Smooth muscle cell (in vitro differentiated cells): ENCODE measurements at regions not wholly inside any gene's neighbourhood (a gene's known extent, or its start where the extent isn't known, plus 50 kb on each side); places are given as distances from the start of the nearest gene placed in this dataset.

Source experiments
- DNase-seq: peaks from one replicate; lab custom pipeline; 2025; ENCODE audit not compliant: unreplicated experiment; lab: John Stamatoyannopoulos, UW
- H2AFZ ChIP-seq: fragments of 200-600 bp; sonication (generic); 2 replicates; pipeline ENCODE4 v1.6.0; 2016; ENCODE audit warnings: antibody characterized with exemption, low read depth, mild to moderate bottlenecking
- H3F3A ChIP-seq: fragments of 200-600 bp; sonication (generic); 2 replicates; pipeline ENCODE4 v1.6.0; 2017; ENCODE audit warnings: antibody characterized with exemption, low read depth
- H3K27ac ChIP-seq: fragments of 200-600 bp; sonication (generic); 2 replicates; pipeline ENCODE4 v1.5.1; 2016; ENCODE audit warnings: low read depth, mild to moderate bottlenecking
- H3K27me3 ChIP-seq: fragments of 200-600 bp; sonication (generic); 2 replicates; pipeline ENCODE4 v1.6.1; 2016; ENCODE audit warnings: low read depth, mild to moderate bottlenecking
- H3K36me3 ChIP-seq: fragments of 200-600 bp; sonication (generic); 2 replicates; pipeline ENCODE4 v1.5.1; 2016; ENCODE audit warnings: low read depth
- H3K4me1 ChIP-seq: fragments of 200-600 bp; sonication (generic); 2 replicates; pipeline ENCODE4 v1.5.1; 2016; ENCODE audit warnings: low read depth
- H3K4me2 ChIP-seq: fragments of 200-600 bp; sonication (generic); 2 replicates; pipeline ENCODE4 v1.6.0; 2016; ENCODE audit warnings: mild to moderate bottlenecking
- H3K4me3 ChIP-seq: fragments of 200-600 bp; sonication (generic); 2 replicates; pipeline ENCODE4 v1.5.1; 2016; ENCODE audit warnings: mild to moderate bottlenecking
- H3K79me2 ChIP-seq: fragments of 200-600 bp; sonication (generic); 2 replicates; pipeline ENCODE4 v1.6.0; 2016; ENCODE audit warnings: low read depth, mild to moderate bottlenecking
- H3K9ac ChIP-seq: fragments of 200-600 bp; sonication (generic); 2 replicates; pipeline ENCODE4 v1.6.0; 2016; ENCODE audit warnings: low read depth
- H3K9me3 ChIP-seq: fragments of 200-600 bp; sonication (generic); replicated peaks from 2 replicates; pipeline ENCODE4 v1.5.1; 2016; ENCODE audit warnings: low read depth
- H4K20me1 ChIP-seq: fragments of 200-600 bp; sonication (generic); 2 replicates; pipeline ENCODE4 v1.6.0; 2016; ENCODE audit warnings: low read depth
- WGBS: methylation state at CpG from one replicate; pipeline ENCODE4 v1.1.7; 2016; ENCODE audit warnings: low lambda C conversion rate; 5-methylcytosine and 5-hydroxymethylcytosine counted together
- TF ChIP-seq, protein P1 (sequence below): fragments of 200-600 bp; sonication (generic); IDR thresholded peaks from 2 replicates; pipeline ENCODE4 v1.5.1; 2017; ENCODE audit warnings: borderline replicate concordance, mild to moderate bottlenecking, antibody characterized with exemption; ENCODE audit not compliant: insufficient read depth, poor library complexity, severe bottlenecking

DNA sequence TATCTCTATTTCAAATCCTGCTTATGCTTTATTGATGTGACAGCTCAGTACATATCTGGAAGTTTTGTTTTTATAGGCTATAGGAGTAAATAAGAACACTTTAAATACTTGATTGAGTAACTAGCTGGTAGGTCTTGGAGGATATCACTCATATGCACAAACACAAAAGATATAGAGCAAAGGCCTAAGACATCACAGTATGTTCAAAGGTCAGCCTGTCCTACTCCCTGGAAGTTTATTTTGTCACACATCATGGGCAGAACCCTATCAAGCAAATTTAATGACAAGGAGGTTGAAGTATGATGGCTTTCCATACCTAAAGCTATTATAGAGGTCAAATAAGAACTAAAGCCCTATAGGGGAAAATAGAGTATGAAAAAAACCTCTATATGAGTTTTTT, 70.0 kb upstream of the MS4A8 start:
- H3K9me3 ChIP-seq, result no peaks in the 10 kb centered on the region
- DNase-seq, result no peak
- no peaks in the 10 kb centered on the region for H3K36me3 ChIP-seq
- no peak overlapping the region for H2AFZ ChIP-seq
- TF ChIP-seq, protein P1, sequence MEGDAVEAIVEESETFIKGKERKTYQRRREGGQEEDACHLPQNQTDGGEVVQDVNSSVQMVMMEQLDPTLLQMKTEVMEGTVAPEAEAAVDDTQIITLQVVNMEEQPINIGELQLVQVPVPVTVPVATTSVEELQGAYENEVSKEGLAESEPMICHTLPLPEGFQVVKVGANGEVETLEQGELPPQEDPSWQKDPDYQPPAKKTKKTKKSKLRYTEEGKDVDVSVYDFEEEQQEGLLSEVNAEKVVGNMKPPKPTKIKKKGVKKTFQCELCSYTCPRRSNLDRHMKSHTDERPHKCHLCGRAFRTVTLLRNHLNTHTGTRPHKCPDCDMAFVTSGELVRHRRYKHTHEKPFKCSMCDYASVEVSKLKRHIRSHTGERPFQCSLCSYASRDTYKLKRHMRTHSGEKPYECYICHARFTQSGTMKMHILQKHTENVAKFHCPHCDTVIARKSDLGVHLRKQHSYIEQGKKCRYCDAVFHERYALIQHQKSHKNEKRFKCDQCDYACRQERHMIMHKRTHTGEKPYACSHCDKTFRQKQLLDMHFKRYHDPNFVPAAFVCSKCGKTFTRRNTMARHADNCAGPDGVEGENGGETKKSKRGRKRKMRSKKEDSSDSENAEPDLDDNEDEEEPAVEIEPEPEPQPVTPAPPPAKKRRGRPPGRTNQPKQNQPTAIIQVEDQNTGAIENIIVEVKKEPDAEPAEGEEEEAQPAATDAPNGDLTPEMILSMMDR, result no peak
- no peaks in the 10 kb centered on the region for H3K4me1 ChIP-seq
- no peak overlapping the region for H3K27ac ChIP-seq
- H3K4me2 ChIP-seq, result no peak overlapping the region
- H3K79me2 ChIP-seq, result no peaks in the 10 kb centered on the region
- H3K9ac ChIP-seq, result no peak overlapping the region
- no peaks in the 10 kb centered on the region for H3F3A ChIP-seq
- no peaks in the 10 kb centered on the region for H4K20me1 ChIP-seq
- no peak overlapping the region for H3K4me3 ChIP-seq
- no peaks in the 10 kb centered on the region for H3K27me3 ChIP-seq

GRCh38 chr11:60631944-60632343, 67.5 kb upstream of the MS4A8 start:
- no peak overlapping the region for H3K9ac ChIP-seq
- TF ChIP-seq, protein P1, result no peak
- H4K20me1 ChIP-seq, result no peaks in the 10 kb centered on the region
- H2AFZ ChIP-seq, result no peak overlapping the region
- H3K27ac ChIP-seq, result no peak overlapping the region
- no peaks in the 10 kb centered on the region for H3K27me3 ChIP-seq
- 78% methylated on average over 1 of the region's 1 CpG for WGBS
- H3K4me2 ChIP-seq, result no peak overlapping the region
- no peaks in the 10 kb centered on the region for H3K9me3 ChIP-seq
- H3K79me2 ChIP-seq, result no peaks in the 10 kb centered on the region
- no peaks in the 10 kb centered on the region for H3K36me3 ChIP-seq
- H3K4me3 ChIP-seq, result no peak overlapping the region
- no peaks in the 10 kb centered on the region for H3K4me1 ChIP-seq
- H3F3A ChIP-seq, result no peaks in the 10 kb centered on the region
- no peak for DNase-seq

- Histone ChIP-seq H3K9me3 (no peaks in the 10 kb centered on the region), H2AFZ (no peak overlapping the region), H3K4me3 (no peak overlapping the region), H3K36me3 (no peaks in the 10 kb centered on the region), H3F3A (no peaks in the 10 kb centered on the region), H3K9ac (no peak overlapping the region), H3K27me3 (no peaks in the 10 kb centered on the region), H3K79me2 (no peaks in the 10 kb centered on the region), H3K27ac (no peak overlapping the region), H3K4me1 (no peaks in the 10 kb centered on the region), H3K4me2 (no peak overlapping the region), H4K20me1 (no peaks in the 10 kb centered on the region)
- WGBS, result 82% methylated on average over 1 of the region's 1 CpG
- TF ChIP-seq, protein P1, result no peak
- DNase-seq, result no peak
Observed at GRCh38 chr11:60633645-60634044, 65.8 kb upstream of the MS4A8 start.

DNA sequence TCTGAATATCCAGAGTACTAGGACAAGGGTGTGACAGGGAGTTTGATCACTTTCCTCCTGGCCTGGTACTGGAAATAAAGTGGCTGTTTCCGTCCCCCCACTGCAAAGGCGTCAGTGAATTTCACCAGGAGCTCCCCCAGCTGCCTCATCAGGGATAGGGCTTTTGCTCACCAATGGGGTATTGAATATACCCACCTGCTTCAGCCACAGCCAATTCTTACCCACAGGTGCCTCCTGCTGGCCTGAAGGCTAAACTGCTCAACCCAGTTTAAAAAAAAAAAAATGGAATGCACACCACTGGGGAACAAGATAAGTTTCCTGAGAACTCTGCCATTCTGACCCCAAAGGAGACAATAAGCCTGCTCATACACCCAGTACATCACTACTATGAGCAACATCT, 65.3 kb upstream of the MS4A8 start:
- no peaks in the 10 kb centered on the region for H4K20me1 ChIP-seq
- H3K79me2 ChIP-seq, result no peaks in the 10 kb centered on the region
- TF ChIP-seq, protein P1, result no peak
- no peaks in the 10 kb centered on the region for H3K4me1 ChIP-seq
- DNase-seq, result no peak
- no peak overlapping the region for H3K9ac ChIP-seq
- 38% methylated on average over 2 of the region's 2 CpGs for WGBS
- H3K27ac ChIP-seq, result no peak overlapping the region
- H3F3A ChIP-seq, result no peaks in the 10 kb centered on the region
- H3K36me3 ChIP-seq, result no peaks in the 10 kb centered on the region
- H3K4me2 ChIP-seq, result no peak overlapping the region
- no peak overlapping the region for H3K4me3 ChIP-seq
- no peak overlapping the region for H2AFZ ChIP-seq
- H3K27me3 ChIP-seq, result no peaks in the 10 kb centered on the region
- no peaks in the 10 kb centered on the region for H3K9me3 ChIP-seq
